Neural progenitor cell (in vitro differentiated cells): ENCODE measurements at regions not wholly inside any gene's neighbourhood (a gene's known extent, or its start where the extent isn't known, plus 50 kb on each side); places are given as distances from the start of the nearest gene placed in this dataset.

ENCODE experiments used
- DNase-seq: peaks from one replicate; pipeline ENCODE4 v3.0.0-alpha.2; 2016; ENCODE audit warnings: low spot score
- H2AFZ ChIP-seq: fragments of 200-600 bp; sonication (generic); replicated peaks from 2 replicates; pipeline ENCODE4 v1.6.1; 2016; ENCODE audit warnings: antibody characterized with exemption
- H3F3A ChIP-seq: fragments of 200-600 bp; sonication (generic); 2 replicates; pipeline ENCODE4 v1.6.1; 2016; ENCODE audit warnings: antibody characterized with exemption, low read depth
- H3K27ac ChIP-seq: fragments of 200-600 bp; sonication (generic); 2 replicates; pipeline ENCODE4 v1.5.1; 2016; ENCODE audit warnings: mild to moderate bottlenecking
- H3K27me3 ChIP-seq: fragments of 200-600 bp; sonication (generic); 2 replicates; pipeline ENCODE4 v1.6.1; 2016; ENCODE audit warnings: mild to moderate bottlenecking, moderate library complexity
- H3K36me3 ChIP-seq: fragments of 200-600 bp; sonication (generic); 2 replicates; pipeline ENCODE4 v1.5.1; 2016
- H3K4me1 ChIP-seq: fragments of 200-600 bp; sonication (generic); 2 replicates; pipeline ENCODE4 v1.6.1; 2016; ENCODE audit warnings: mixed run types
- H3K4me2 ChIP-seq: fragments of 200-600 bp; sonication (generic); 2 replicates; pipeline ENCODE4 v1.6.1; 2016
- H3K4me3 ChIP-seq: fragments of 200-600 bp; sonication (generic); 2 replicates; pipeline ENCODE4 v1.5.1; 2016
- H3K79me2 ChIP-seq: fragments of 200-600 bp; sonication (generic); 2 replicates; pipeline ENCODE4 v1.6.1; 2016; ENCODE audit warnings: low read depth
- H3K9ac ChIP-seq: fragments of 200-600 bp; sonication (generic); 2 replicates; pipeline ENCODE4 v1.6.1; 2016
- H3K9me3 ChIP-seq: fragments of 200-600 bp; sonication (generic); 2 replicates; pipeline ENCODE4 v1.5.1; 2016; ENCODE audit warnings: low read depth
- H4K20me1 ChIP-seq: fragments of 200-600 bp; sonication (generic); 2 replicates; pipeline ENCODE4 v1.6.1; 2016; ENCODE audit warnings: low read depth
- H3K27ac Mint-ChIP-seq: 3 replicates; pipeline ENCODE4 v1.8.0; 2021; ENCODE audit warnings: mixed read lengths
- H3K27me3 Mint-ChIP-seq: 2 replicates; pipeline ENCODE4 v1.8.0; 2022; ENCODE audit warnings: low read depth, mild to moderate bottlenecking, inconsistent platforms, moderate library complexity, mixed read lengths; ENCODE audit not compliant: insufficient read depth
- H3K36me3 Mint-ChIP-seq: 3 replicates; pipeline ENCODE4 v1.8.0; 2021; ENCODE audit warnings: mixed read lengths
- H3K4me1 Mint-ChIP-seq: 3 replicates; pipeline ENCODE4 v1.8.0; 2021; ENCODE audit warnings: mixed read lengths
- H3K4me3 Mint-ChIP-seq: 3 replicates; pipeline ENCODE4 v1.8.0; 2021; ENCODE audit warnings: mild to moderate bottlenecking, moderate library complexity, mixed read lengths
- H3K9me3 Mint-ChIP-seq: 3 replicates; pipeline ENCODE4 v1.8.0; 2020; ENCODE audit warnings: mixed read lengths
- EZH2 ChIP-seq: fragments of 200-600 bp; sonication (generic); IDR thresholded peaks from 2 replicates; pipeline ENCODE4 v1.6.1; 2017; ENCODE audit warnings: antibody characterized with exemption, mild to moderate bottlenecking, moderate library complexity
- EZH2phosphoT487 ChIP-seq: fragments of 200-600 bp; sonication (generic); IDR thresholded peaks from 2 replicates; pipeline ENCODE4 v1.6.1; 2017; ENCODE audit warnings: antibody characterized with exemption
- TF ChIP-seq, protein P1 (sequence below): fragments of 200-600 bp; sonication (generic); IDR thresholded peaks from 2 replicates; pipeline ENCODE4 v1.5.1; 2017; ENCODE audit warnings: antibody characterized with exemption, mild to moderate bottlenecking

DNA sequence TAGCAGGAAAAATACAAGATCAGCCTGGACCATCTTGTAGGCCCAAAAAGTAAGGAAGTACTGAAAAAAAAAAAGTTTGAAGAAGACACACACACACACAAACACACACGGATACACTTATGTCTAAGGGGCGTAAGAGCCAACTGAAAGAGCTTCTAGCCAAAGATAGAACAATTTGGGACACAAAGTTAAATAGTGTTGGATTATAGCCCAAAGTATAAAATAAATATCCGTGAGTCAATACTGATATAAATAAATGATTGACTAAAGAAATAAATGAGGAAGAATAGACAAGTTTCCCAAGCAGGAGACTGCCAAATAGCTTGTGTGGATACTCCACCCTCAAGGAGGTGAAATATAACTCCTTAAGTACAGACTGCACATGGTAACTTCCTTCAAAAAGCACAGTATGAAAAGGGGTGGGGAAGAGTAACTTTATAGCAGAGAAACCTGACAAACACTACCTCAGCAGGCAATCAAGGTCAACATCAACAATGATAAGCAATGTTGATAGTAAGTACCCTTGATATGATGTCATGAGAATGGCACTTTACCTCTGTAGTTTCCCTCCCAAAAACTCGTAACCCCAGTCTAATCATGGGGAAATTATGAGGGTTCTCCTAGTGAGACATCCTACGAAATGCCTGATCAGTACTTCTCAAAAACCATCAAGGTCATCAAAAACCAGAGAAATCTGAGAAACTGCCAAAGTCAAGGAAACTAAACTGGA, 187.3 kb upstream of the ATP11B start:
- TF ChIP-seq, protein P1, sequence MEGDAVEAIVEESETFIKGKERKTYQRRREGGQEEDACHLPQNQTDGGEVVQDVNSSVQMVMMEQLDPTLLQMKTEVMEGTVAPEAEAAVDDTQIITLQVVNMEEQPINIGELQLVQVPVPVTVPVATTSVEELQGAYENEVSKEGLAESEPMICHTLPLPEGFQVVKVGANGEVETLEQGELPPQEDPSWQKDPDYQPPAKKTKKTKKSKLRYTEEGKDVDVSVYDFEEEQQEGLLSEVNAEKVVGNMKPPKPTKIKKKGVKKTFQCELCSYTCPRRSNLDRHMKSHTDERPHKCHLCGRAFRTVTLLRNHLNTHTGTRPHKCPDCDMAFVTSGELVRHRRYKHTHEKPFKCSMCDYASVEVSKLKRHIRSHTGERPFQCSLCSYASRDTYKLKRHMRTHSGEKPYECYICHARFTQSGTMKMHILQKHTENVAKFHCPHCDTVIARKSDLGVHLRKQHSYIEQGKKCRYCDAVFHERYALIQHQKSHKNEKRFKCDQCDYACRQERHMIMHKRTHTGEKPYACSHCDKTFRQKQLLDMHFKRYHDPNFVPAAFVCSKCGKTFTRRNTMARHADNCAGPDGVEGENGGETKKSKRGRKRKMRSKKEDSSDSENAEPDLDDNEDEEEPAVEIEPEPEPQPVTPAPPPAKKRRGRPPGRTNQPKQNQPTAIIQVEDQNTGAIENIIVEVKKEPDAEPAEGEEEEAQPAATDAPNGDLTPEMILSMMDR: no peak
- TF ChIP-seq EZH2 (no peak), EZH2phosphoT487 (no peak)
- no peak overlapping the region for H3K4me3 Mint-ChIP-seq
- H3K36me3 Mint-ChIP-seq: no peaks in the 10 kb centered on the region

DNA sequence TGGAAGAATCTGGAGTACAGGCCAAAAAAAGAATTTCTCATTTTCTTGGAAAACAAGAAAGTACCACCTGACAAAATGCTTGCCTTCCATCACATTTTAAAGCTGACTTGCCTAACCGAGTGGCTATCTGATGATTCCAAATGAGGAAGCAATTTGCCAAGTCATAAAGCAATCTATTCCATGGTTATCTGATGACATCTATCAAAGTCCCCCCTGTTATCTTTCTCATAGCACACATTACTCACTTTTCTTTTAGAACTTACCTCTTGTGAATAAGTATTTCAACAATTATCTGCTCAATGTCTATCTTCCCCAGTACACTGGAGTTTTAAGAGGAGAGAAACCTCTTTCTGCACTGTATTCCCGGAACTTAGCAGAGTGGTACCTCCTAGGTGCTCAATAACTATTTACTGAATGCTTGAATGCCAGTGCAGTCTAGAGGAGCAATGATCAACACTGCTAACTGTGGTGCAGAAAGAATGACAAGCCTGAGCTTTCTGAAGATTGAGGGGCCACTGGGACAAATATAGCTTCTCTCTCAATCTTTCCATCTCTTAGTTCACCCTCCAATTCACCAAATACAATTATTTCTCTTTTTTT, 186.3 kb upstream of the ATP11B start:
- H3K4me1 ChIP-seq: peaks cover 16% of the 10 kb centered on the region
- no peaks in the 10 kb centered on the region for H3F3A ChIP-seq
- Mint-ChIP-seq H3K27me3 (peaks cover 5% of the 10 kb centered on the region), H3K36me3 (no peaks in the 10 kb centered on the region), H3K9me3 (no peaks in the 10 kb centered on the region), H3K4me1 (peaks cover 18% of the 10 kb centered on the region), H3K27ac (no peak overlapping the region), H3K4me3 (no peak overlapping the region)
- H3K9me3 ChIP-seq: no peaks in the 10 kb centered on the region
- H3K27me3 ChIP-seq: no peaks in the 10 kb centered on the region
- no peak for TF ChIP-seq EZH2
- TF ChIP-seq, protein P1: no peak
- TF ChIP-seq EZH2phosphoT487: no peak
- H4K20me1 ChIP-seq: no peaks in the 10 kb centered on the region
- no peak overlapping the region for H3K9ac ChIP-seq
- no peaks in the 10 kb centered on the region for H3K36me3 ChIP-seq
- no peak overlapping the region for H3K4me2 ChIP-seq
- H3K27ac ChIP-seq: no peak overlapping the region
- H3K4me3 ChIP-seq: no peak overlapping the region
- no peak for DNase-seq
- no peaks in the 10 kb centered on the region for H3K79me2 ChIP-seq
- no peak overlapping the region for H2AFZ ChIP-seq

More for the DNA sequence above, 187.3 kb upstream of the ATP11B start:
- Mint-ChIP-seq H3K27me3 (peaks cover 3% of the 10 kb centered on the region), H3K27ac (no peak overlapping the region), H3K9me3 (no peaks in the 10 kb centered on the region), H3K4me1 (peaks cover 18% of the 10 kb centered on the region)
- Histone ChIP-seq H4K20me1 (no peaks in the 10 kb centered on the region), H3K27ac (no peak overlapping the region), H3K27me3 (no peaks in the 10 kb centered on the region), H2AFZ (no peak overlapping the region), H3K9me3 (no peaks in the 10 kb centered on the region), H3K4me3 (no peak overlapping the region), H3K4me1 (peaks cover 16% of the 10 kb centered on the region), H3F3A (no peaks in the 10 kb centered on the region), H3K36me3 (no peaks in the 10 kb centered on the region), H3K4me2 (no peak overlapping the region), H3K9ac (no peak overlapping the region), H3K79me2 (no peaks in the 10 kb centered on the region)
- no peak for DNase-seq

DNA sequence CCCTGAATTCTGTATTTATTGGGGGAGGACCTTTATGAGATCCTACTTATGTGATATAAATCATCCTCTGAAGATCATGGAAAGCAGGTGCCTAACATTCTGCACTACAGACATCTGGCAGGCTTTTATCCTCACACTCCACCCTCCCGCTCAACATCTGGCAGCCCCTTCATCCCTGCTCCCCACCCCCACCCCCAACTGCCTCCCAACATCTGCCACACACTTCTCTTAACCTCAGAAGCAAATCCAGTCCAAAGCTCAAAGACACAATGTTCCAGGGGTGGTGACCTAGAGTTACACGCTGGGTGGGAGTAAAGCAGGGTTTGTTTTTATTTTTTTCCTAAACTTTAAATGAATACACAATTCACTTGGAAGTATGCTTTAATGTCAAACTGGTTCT, 184.5 kb upstream of the ATP11B start:
- H4K20me1 ChIP-seq: no peaks in the 10 kb centered on the region
- no peaks in the 10 kb centered on the region for H3K9me3 Mint-ChIP-seq
- H3F3A ChIP-seq: no peaks in the 10 kb centered on the region
- DNase-seq: no peak
- H3K4me1 ChIP-seq: peaks cover 16% of the 10 kb centered on the region
- H3K27ac ChIP-seq: no peak overlapping the region
- H2AFZ ChIP-seq: no peak overlapping the region
- no peaks in the 10 kb centered on the region for H3K36me3 ChIP-seq
- no peak overlapping the region for H3K4me3 Mint-ChIP-seq
- H3K27me3 Mint-ChIP-seq: peaks cover 5% of the 10 kb centered on the region
- H3K9me3 ChIP-seq: no peaks in the 10 kb centered on the region
- no peak overlapping the region for H3K4me3 ChIP-seq
- no peaks in the 10 kb centered on the region for H3K27me3 ChIP-seq
- H3K36me3 Mint-ChIP-seq: no peaks in the 10 kb centered on the region
- no peak overlapping the region for H3K9ac ChIP-seq
- H3K4me2 ChIP-seq: no peak overlapping the region
- TF ChIP-seq, protein P1: no peak
- H3K27ac Mint-ChIP-seq: no peak overlapping the region
- H3K4me1 Mint-ChIP-seq: peaks cover 18% of the 10 kb centered on the region
- H3K79me2 ChIP-seq: no peaks in the 10 kb centered on the region
